ENCODE measurements at regions not wholly inside any gene's neighbourhood (a gene's known extent, or its start where the extent isn't known, plus 50 kb on each side); places are given as distances from the start of the nearest gene placed in this dataset.

GRCh38 chr11:97309291-97309690 lies 919.5 kb downstream of the JRKL start:
- no peaks in the 10 kb centered on the region for H3K9me3 ChIP-seq
- intact Hi-C loops (cut with DNase I), result no loop called here
- no peak for TF ChIP-seq CTCF (IDR thresholded peaks at IDR 0.05)
- no peak overlapping the region for H3K27ac ChIP-seq
- no peaks in the 10 kb centered on the region for H3K36me3 ChIP-seq
- no peak for DNase-seq
- no peak overlapping the region for H3K4me3 ChIP-seq
- no peak for ATAC-seq
- no peaks in the 10 kb centered on the region for H3K4me1 ChIP-seq
- no peaks in the 10 kb centered on the region for H3K27me3 ChIP-seq

- intact Hi-C loops (cut with DNase I), result no loop called here
- no peaks in the 10 kb centered on the region for H3K9me3 ChIP-seq
- H3K4me1 ChIP-seq, result no peaks in the 10 kb centered on the region
- no peaks in the 10 kb centered on the region for H3K27me3 ChIP-seq
- no peak for TF ChIP-seq CTCF (IDR thresholded peaks at IDR 0.05)
- ATAC-seq (no peak), DNase-seq (no peak)
- H3K4me3 ChIP-seq, result no peak overlapping the region
- H3K27ac ChIP-seq, result no peak overlapping the region
- H3K36me3 ChIP-seq, result no peaks in the 10 kb centered on the region
Observed at GRCh38 chr11:97325693-97326092, 935.9 kb downstream of the JRKL start.

GRCh38 chr11:97332271-97332670 lies 942.5 kb downstream of the JRKL start:
- ATAC-seq (no peak), DNase-seq (no peak)
- Histone ChIP-seq H3K9me3 (no peaks in the 10 kb centered on the region), H3K27me3 (no peaks in the 10 kb centered on the region), H3K36me3 (no peaks in the 10 kb centered on the region), H3K4me1 (no peaks in the 10 kb centered on the region), H3K4me3 (no peak overlapping the region), H3K27ac (no peak overlapping the region)
- no peak for TF ChIP-seq CTCF (IDR thresholded peaks at IDR 0.05)
- intact Hi-C loops (cut with DNase I), result no loop called here

GRCh38 chr11:97336064-97336463 lies 946.3 kb downstream of the JRKL start:
- no peak overlapping the region for H3K4me3 ChIP-seq
- no peaks in the 10 kb centered on the region for H3K9me3 ChIP-seq
- no peaks in the 10 kb centered on the region for H3K27me3 ChIP-seq
- intact Hi-C loops (cut with DNase I), result no loop called here
- DNase-seq (no peak), ATAC-seq (no peak)
- no peaks in the 10 kb centered on the region for H3K36me3 ChIP-seq
- no peak overlapping the region for H3K27ac ChIP-seq
- no peaks in the 10 kb centered on the region for H3K4me1 ChIP-seq
- no peak for TF ChIP-seq CTCF (IDR thresholded peaks at IDR 0.05)

- Histone ChIP-seq H3K4me1 (no peaks in the 10 kb centered on the region), H3K36me3 (no peaks in the 10 kb centered on the region), H3K27me3 (no peaks in the 10 kb centered on the region), H3K4me3 (no peak overlapping the region), H3K27ac (no peak overlapping the region), H3K9me3 (no peaks in the 10 kb centered on the region)
- intact Hi-C loops (cut with DNase I), result no loop called here
- no peak for ATAC-seq
- no peak for TF ChIP-seq CTCF (IDR thresholded peaks at IDR 0.05)
- no peak for DNase-seq
Observed at GRCh38 chr11:97345032-97345431, 955.2 kb downstream of the JRKL start.

GRCh38 chr11:97349201-97349600 lies 959.4 kb downstream of the JRKL start:
- ATAC-seq (no peak), DNase-seq (no peak)

More at GRCh38 chr11:97349201-97349600, 959.4 kb downstream of the JRKL start:
- TF ChIP-seq CTCF (IDR thresholded peaks at IDR 0.05), result no peak
- Histone ChIP-seq H3K27ac (no peak overlapping the region), H3K36me3 (no peaks in the 10 kb centered on the region), H3K4me3 (no peak overlapping the region), H3K27me3 (no peaks in the 10 kb centered on the region), H3K9me3 (no peaks in the 10 kb centered on the region), H3K4me1 (no peaks in the 10 kb centered on the region)
- intact Hi-C loops (cut with DNase I), result no loop called here

Data from upper lobe of right lung (tissue), 1 donor.